HepG2 (cell line): ENCODE measurements at regions not wholly inside any gene's neighbourhood (a gene's known extent, or its start where the extent isn't known, plus 50 kb on each side); places are given as distances from the start of the nearest gene placed in this dataset.
"Not testable (repeated sequence)": the region's sequence is repeated elsewhere in the genome, so short reads cannot be mapped to it uniquely, and the experiment has no call there.

Experiments used
- ATAC-seq: fragments of 200-7000 bp; cut with Tn5 transposase; 3 replicates; pipeline ENCODE4 v1.9.1; 2020; ENCODE audit warnings: mild to moderate bottlenecking, moderate library complexity
- BruUV-seq: library from RNA; stranded (reverse); fragments of 400-500 nt; replicated peaks from 2 replicates; lab custom pipeline; 2021; lab: Mats Ljungman, UMichigan
- CTCF ChIA-PET: fragments of 300-600 bp; formaldehyde crosslinking; extraction: SDS; loops from one replicate; lab custom pipeline; 2021; ENCODE audit warnings: low total read pairs, inconsistent platforms, low intra/inter-chr PET ratio; lab: Yijun Ruan, JAX
- POLR2A ChIA-PET: fragments of 350-600 bp; sonication (Branson Sonifier 250); formaldehyde crosslinking; loops from one replicate; lab custom pipeline; 2020; ENCODE audit warnings: antibody characterized with exemption, inconsistent platforms; lab: Yijun Ruan, JAX
- DNase-seq: peaks from one replicate; pipeline ENCODE4 v3.0.0-alpha.2; 2015; ENCODE audit warnings: low spot score
- FAIRE-seq: peaks from 3 replicates; lab custom pipeline; 2011; peaks lifted over from hg19 to GRCh38; lab: Jason Lieb, UNC
- H2AFZ ChIP-seq: one replicate; pipeline ENCODE4 v1.6.1; 2011; ENCODE audit warnings: low read length, inconsistent platforms
- H3K27ac ChIP-seq: fragments of 300-600 bp; 3 replicates; pipeline ENCODE4 v1.8.0; 2011; ENCODE audit warnings: mixed run types, mild to moderate bottlenecking, mixed read lengths, low read length, inconsistent platforms; ENCODE audit not compliant: insufficient read depth; ENCODE audit errors: extremely low read length
- H3K27me3 ChIP-seq, 2 experiments: fragments of 200-600 bp in 1 of 2; 2 replicates in 1 of 2; 3 replicates in 1 of 2; pipeline versions ENCODE4 v1.6.0 to v1.8.0; 2011; ENCODE audit warnings: low read length in 2 of 2, mild to moderate bottlenecking in 2 of 2, moderate library complexity in 2 of 2, inconsistent platforms in 1 of 2; ENCODE audit not compliant: insufficient read depth in 2 of 2, control insufficient read depth in 1 of 2
- H3K36me3 ChIP-seq, 2 experiments: fragments of 200-600 bp in 1 of 2; replicated peaks in 1 of 2; 2 replicates in 1 of 2; 3 replicates in 1 of 2; pipeline versions ENCODE4 v1.5.1 to v1.8.0; 2011; ENCODE audit warnings: low read length in 2 of 2, inconsistent platforms in 1 of 2; ENCODE audit not compliant: insufficient read depth in 2 of 2, control insufficient read depth in 1 of 2
- H3K4me1 ChIP-seq: 2 replicates; pipeline ENCODE4 v1.5.1; 2012; ENCODE audit warnings: low read length, inconsistent platforms; ENCODE audit not compliant: insufficient read depth
- H3K4me2 ChIP-seq: 2 replicates; pipeline ENCODE4 v1.6.0; 2011; ENCODE audit warnings: low read depth, low read length, inconsistent platforms
- H3K4me3 ChIP-seq, 3 experiments: fragments of 200-600 bp in 1 of 3; sonication (generic), shearing (Covaris generic) in 1 of 3; replicated peaks in 1 of 3; 2 replicates each; pipeline ENCODE4 v1.5.1; 2011 to 2016; ENCODE audit warnings: low read length in 3 of 3, inconsistent platforms in 2 of 3, low read depth in 2 of 3, mild to moderate bottlenecking in 2 of 3, control low read depth in 1 of 3, mixed read lengths in 1 of 3; ENCODE audit not compliant: insufficient read depth in 1 of 3
- H3K79me2 ChIP-seq: one replicate; pipeline ENCODE4 v1.6.1; 2011; ENCODE audit warnings: low read length, inconsistent platforms; ENCODE audit not compliant: insufficient read depth
- H3K9ac ChIP-seq: 2 replicates; pipeline ENCODE4 v1.6.0; 2011; ENCODE audit warnings: mild to moderate bottlenecking, low read depth, low read length, inconsistent platforms; ENCODE audit not compliant: insufficient read depth
- H3K9me3 ChIP-seq: 2 replicates; pipeline ENCODE4 v1.5.1; 2012; ENCODE audit warnings: mild to moderate bottlenecking, low read length
- H4K20me1 ChIP-seq: 2 replicates; pipeline ENCODE4 v1.6.0; 2011; ENCODE audit warnings: inconsistent platforms, mild to moderate bottlenecking, low read length, moderate library complexity; ENCODE audit not compliant: insufficient read depth
- FOXP4 ChIP-seq: sonication (generic); formaldehyde crosslinking; IDR thresholded peaks from 2 replicates; pipeline ENCODE4 v1.4.0; 2020; ENCODE audit warnings: missing genetic modification reagents
- HHEX ChIP-seq: IDR thresholded peaks from 2 replicates; pipeline ENCODE4 v1.6.1; 2016; ENCODE audit warnings: control low read depth
- HOXA5 ChIP-seq: sonication (generic); formaldehyde crosslinking; IDR thresholded peaks from 2 replicates; pipeline ENCODE4 v1.4.0; 2020; ENCODE audit warnings: missing genetic modification reagents
- MAFK ChIP-seq, 2 experiments: IDR thresholded peaks in 1 of 2; conservative IDR thresholded peaks in 1 of 2; 2 replicates each; pipeline ENCODE4 v1.6.1; 2011; ENCODE audit warnings: improper control_type of control experiment in 2 of 2, low read length in 2 of 2
- PBX3 ChIP-seq: sonication (generic); formaldehyde crosslinking; IDR thresholded peaks from 2 replicates; pipeline ENCODE4 v1.8.1; 2023; ENCODE audit warnings: missing genetic modification reagents, inconsistent platforms, borderline replicate concordance
- SMYD3 ChIP-seq: sonication (generic); formaldehyde crosslinking; IDR thresholded peaks from 2 replicates; pipeline ENCODE4 v1.8.1; 2023; ENCODE audit warnings: mild to moderate bottlenecking, missing genetic modification reagents
- ZBTB2 ChIP-seq: sonication (generic); formaldehyde crosslinking; IDR thresholded peaks from 2 replicates; pipeline ENCODE4 v1.8.0; 2022; ENCODE audit warnings: low read depth, missing genetic modification reagents
- ZNF264 ChIP-seq: sonication (generic); formaldehyde crosslinking; IDR thresholded peaks from 2 replicates; pipeline ENCODE4 v1.4.0; 2020; ENCODE audit warnings: missing genetic modification reagents
- WGBS: methylation state at CpG from one replicate; pipeline ENCODE4 v1.1.6; 2017; ENCODE audit warnings: low lambda C conversion rate; 5-methylcytosine and 5-hydroxymethylcytosine counted together
- in situ Hi-C: cut with HindIII; loops from 2 replicates; pipeline ENCODE4 v1.10.0; 2017; ENCODE audit warnings: low pct_unique_long_range_greater_than_20kb; ENCODE audit not compliant: extremely low pct_ligation_motif_present
- intact Hi-C: fragments of 100-400 bp; cut with micrococcal nuclease; formaldehyde crosslinking; loops from one replicate; pipeline ENCODE4 v1.10.0; 2022; ENCODE audit not compliant: unreplicated experiment

GRCh38 chr1:173270243-173270642 lies 63.1 kb upstream of the TNFSF4 start:
- 30% methylated on average over 2 of the region's 2 CpGs for WGBS
- Histone ChIP-seq H3K4me3 (no peak overlapping the region), H3K27me3 (no peaks in the 10 kb centered on the region; a peak in 1 of 5 replicates), H4K20me1 (no peaks in the 10 kb centered on the region), H3K79me2 (no peaks in the 10 kb centered on the region), H3K36me3 (no peaks in the 10 kb centered on the region), H3K27ac (no peak overlapping the region), H3K4me2 (no peak overlapping the region), H3K9ac (no peak overlapping the region), H3K9me3 (no peaks in the 10 kb centered on the region), H3K4me1 (peaks cover 5% of the 10 kb centered on the region; the same call in 1 of the 2 replicates), H2AFZ (no peak overlapping the region)
- ChIA-PET POLR2A (no interaction called here), CTCF (no interaction called here)
- TF ChIP-seq MAFK (conservative IDR thresholded peaks at IDR 0.05 in 1 of 2, IDR thresholded peaks at IDR 0.05 in 1 of 2; ENCODE audit: low read length in 2 of 2), result 0 out of 4 replicates have a peak, but pooled peaks of 1 of the 2 experiments have one; percentile 2
- TF ChIP-seq ZNF264, result no peak
- no peak for FAIRE-seq
- intact Hi-C loops, result no loop called here
- DNase-seq, result no peak
- BruUV-seq, result no TSS peak
- ATAC-seq, result no peak
- in situ Hi-C loops, result no loop called here

GRCh38 chr1:173271021-173271420 lies 63.9 kb upstream of the TNFSF4 start:
- ATAC-seq, DNase-seq, H3K27ac ChIP-seq, BruUV-seq, H3K4me2 ChIP-seq, H2AFZ ChIP-seq, H4K20me1 ChIP-seq, intact Hi-C loops, H3K27me3 ChIP-seq, H3K9ac ChIP-seq, H3K4me3 ChIP-seq, H3K36me3 ChIP-seq, H3K79me2 ChIP-seq, H3K4me1 ChIP-seq, FAIRE-seq, in situ Hi-C loops, H3K9me3 ChIP-seq, POLR2A ChIA-PET, CTCF ChIA-PET: not testable (repeated sequence)
- WGBS, result 14% methylated on average over 1 of the region's 1 CpG

GRCh38 chr1:173275496-173275895 lies 68.4 kb upstream of the TNFSF4 start:
- POLR2A ChIA-PET, result no interaction called here
- Histone ChIP-seq H4K20me1 (no peaks in the 10 kb centered on the region), H3K4me1 (peaks cover 8% of the 10 kb centered on the region; the same call in 1 of the 2 replicates), H3K27ac (no peak overlapping the region), H3K27me3 (no peaks in the 10 kb centered on the region), H3K9me3 (no peaks in the 10 kb centered on the region), H3K4me3 (no peak overlapping the region), H3K36me3 (no peaks in the 10 kb centered on the region), H3K9ac (no peak overlapping the region), H3K79me2 (no peaks in the 10 kb centered on the region), H2AFZ (no peak overlapping the region), H3K4me2 (no peak overlapping the region)
- intact Hi-C loops (no loop called here), in situ Hi-C loops (no loop called here)
- FAIRE-seq, result no peak
- WGBS, result 4% methylated on average over 1 of the region's 1 CpG
- ATAC-seq, result no peak
- CTCF ChIA-PET, result no interaction called here
- BruUV-seq, result no TSS peak
- no peak for DNase-seq
- TF ChIP-seq HOXA5 (CRISPR knock-in tag) (no peak), FOXP4 (CRISPR knock-in tag) (no peak), ZBTB2 (CRISPR knock-in tag) (no peak), PBX3 (CRISPR knock-in tag) (no peak), SMYD3 (CRISPR knock-in tag) (no peak), HHEX (CRISPR knock-in tag) (no peak)
